A673 (cell line): ENCODE measurements at regions not wholly inside any gene's neighbourhood (a gene's known extent, or its start where the extent isn't known, plus 50 kb on each side); places are given as distances from the start of the nearest gene placed in this dataset.

Source experiments
- BruUV-seq: library from RNA; stranded (reverse); fragments of 400-500 nt; replicated peaks from 2 replicates; lab custom pipeline; 2021; lab: Mats Ljungman, UMichigan
- CTCF ChIA-PET: fragments of 300-600 bp; sonication (Branson Sonifier 250); formaldehyde crosslinking; loops from one replicate; lab custom pipeline; 2022; ENCODE audit warnings: antibody characterized with exemption; lab: Charles Lee
- POLR2A ChIA-PET: fragments of 300-600 bp; sonication (Branson Sonifier 250); formaldehyde crosslinking; loops from one replicate; lab custom pipeline; 2022; ENCODE audit warnings: antibody characterized with exemption; ENCODE audit not compliant: low non-redundant PET; lab: Charles Lee
- DNase-seq: peaks from one replicate; pipeline ENCODE4 v3.0.0-alpha.2; 2015; ENCODE audit warnings: low spot score
- H3K27ac ChIP-seq: fragments of 200-600 bp; sonication (generic); 2 replicates; pipeline ENCODE4 v1.5.1; 2016; ENCODE audit warnings: mixed run types, low read depth, mild to moderate bottlenecking, mixed read lengths, antibody characterized with exemption, low read length; ENCODE audit not compliant: poor library complexity, severe bottlenecking
- H3K27me3 ChIP-seq: fragments of 200-600 bp; sonication (generic); replicated peaks from 2 replicates; pipeline ENCODE4 v1.6.1; 2017; ENCODE audit warnings: mixed run types, low read depth, mild to moderate bottlenecking, mixed read lengths, antibody characterized with exemption, low read length; ENCODE audit not compliant: insufficient read depth, poor library complexity
- H3K36me3 ChIP-seq: fragments of 200-600 bp; sonication (generic); 2 replicates; pipeline ENCODE4 v1.6.1; 2016; ENCODE audit warnings: mixed run types, mild to moderate bottlenecking, mixed read lengths, antibody characterized with exemption, low read length; ENCODE audit not compliant: insufficient read depth, poor library complexity, severe bottlenecking
- H3K4me1 ChIP-seq: fragments of 200-600 bp; sonication (generic); 2 replicates; pipeline ENCODE4 v1.6.1; 2017; ENCODE audit warnings: mixed run types, mild to moderate bottlenecking, mixed read lengths, antibody characterized with exemption, low read length; ENCODE audit not compliant: insufficient read depth, poor library complexity, severe bottlenecking
- H3K4me3 ChIP-seq: fragments of 200-600 bp; sonication (generic); 2 replicates; pipeline ENCODE4 v1.5.1; 2016; ENCODE audit warnings: low read depth, mixed run types, mild to moderate bottlenecking, mixed read lengths, low read length; ENCODE audit not compliant: poor library complexity, severe bottlenecking
- H3K9me3 ChIP-seq: fragments of 200-600 bp; sonication (generic); 2 replicates; pipeline ENCODE4 v1.6.1; 2016; ENCODE audit warnings: mixed run types, low read depth, mild to moderate bottlenecking, mixed read lengths, antibody characterized with exemption, low read length; ENCODE audit not compliant: poor library complexity, severe bottlenecking
- CTCF ChIP-seq: fragments of 300-800, 200-600 bp; sonication (generic); conservative IDR thresholded peaks from 2 replicates; pipeline ENCODE4 v1.5.1; 2017; ENCODE audit warnings: low read depth, mild to moderate bottlenecking, antibody characterized with exemption, low read length, moderate library complexity, mixed read lengths
- EZH2 ChIP-seq: fragments of 200-600 bp; sonication (generic); IDR thresholded peaks from 2 replicates; pipeline ENCODE4 v1.6.1; 2017; ENCODE audit warnings: borderline replicate concordance, low read depth, mild to moderate bottlenecking, mixed read lengths, antibody characterized with exemption, low read length; ENCODE audit not compliant: poor library complexity, severe bottlenecking
- intact Hi-C: fragments of 100-400 bp; cut with micrococcal nuclease; formaldehyde crosslinking; loops from one replicate; pipeline ENCODE4 v1.10.0; 2022; ENCODE audit not compliant: unreplicated experiment

DNA sequence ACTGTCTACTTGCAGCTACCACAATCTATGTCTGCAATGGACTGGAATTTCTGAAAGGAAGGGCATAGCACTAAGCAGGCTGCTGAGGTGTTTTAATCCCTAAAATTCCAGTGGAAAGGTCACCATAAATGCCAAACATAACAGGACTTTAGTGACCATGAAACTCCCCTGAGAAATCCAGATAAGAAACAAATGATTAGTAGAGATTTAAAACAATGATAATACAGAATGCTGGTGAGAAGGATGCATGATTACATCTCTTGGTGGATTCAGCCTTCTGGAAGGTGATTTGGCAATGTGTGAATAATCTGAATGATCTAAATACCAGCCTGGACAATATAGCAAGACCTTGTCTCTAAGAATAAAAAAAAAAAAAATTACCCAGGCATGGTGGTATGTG is 475.0 kb upstream of the CBLB start:
- ChIA-PET POLR2A (no interaction called here), CTCF (no interaction called here)
- Histone ChIP-seq H3K4me3 (no peak overlapping the region), H3K4me1 (peaks cover 7% of the 10 kb centered on the region), H3K36me3 (no peaks in the 10 kb centered on the region), H3K27ac (no peak overlapping the region), H3K27me3 (no peaks in the 10 kb centered on the region), H3K9me3 (no peaks in the 10 kb centered on the region)
- no TSS peak for BruUV-seq
- TF ChIP-seq CTCF (no peak), EZH2 (no peak)
- intact Hi-C loops: no loop called here
- DNase-seq: no peak

GRCh38 chr3:106345353-106346027 is 476.7 kb upstream of the CBLB start:
- intact Hi-C loops: no loop called here
- Histone ChIP-seq H3K4me3 (no peak overlapping the region), H3K27ac (no peak overlapping the region), H3K4me1 (peaks cover 7% of the 10 kb centered on the region), H3K9me3 (no peaks in the 10 kb centered on the region), H3K36me3 (no peaks in the 10 kb centered on the region), H3K27me3 (no peaks in the 10 kb centered on the region)
- ChIA-PET POLR2A (no interaction called here), CTCF (no interaction called here)
- TF ChIP-seq CTCF: no peak
- no peak for TF ChIP-seq EZH2
- no TSS peak for BruUV-seq
- peak; percentile 34 for DNase-seq

DNA sequence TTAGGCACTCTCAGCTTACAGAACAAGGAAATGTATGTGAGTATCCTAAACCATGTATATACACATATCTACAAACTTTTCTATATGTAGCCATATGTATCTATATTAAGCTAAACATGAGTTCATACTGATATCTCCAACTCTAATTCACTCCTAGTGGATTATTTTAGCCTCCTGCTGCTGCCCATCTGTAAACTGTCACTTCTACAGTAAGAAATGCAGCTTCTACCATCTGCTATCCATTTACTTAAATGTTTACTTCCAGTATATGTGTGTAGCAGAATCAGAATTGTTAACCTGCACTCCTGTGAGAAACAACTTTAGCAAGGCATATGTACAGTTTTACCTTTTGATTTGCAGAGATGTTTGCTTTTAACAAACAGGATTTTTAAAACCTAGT is 478.5 kb upstream of the CBLB start:
- H3K9me3 ChIP-seq: no peaks in the 10 kb centered on the region
- H3K27ac ChIP-seq: no peak overlapping the region
- no peaks in the 10 kb centered on the region for H3K36me3 ChIP-seq
- H3K27me3 ChIP-seq: no peaks in the 10 kb centered on the region
- no peak for DNase-seq
- CTCF ChIA-PET: no interaction called here
- no peak overlapping the region for H3K4me3 ChIP-seq
- H3K4me1 ChIP-seq: peaks cover 3% of the 10 kb centered on the region
- TF ChIP-seq EZH2 (no peak), CTCF (no peak)
- no TSS peak for BruUV-seq
- POLR2A ChIA-PET: no interaction called here
- intact Hi-C loops: no loop called here
